Skeletal muscle satellite cell (primary cell): ENCODE measurements at regions not wholly inside any gene's neighbourhood (a gene's known extent, or its start where the extent isn't known, plus 50 kb on each side); places are given as distances from the start of the nearest gene placed in this dataset.

Source experiments
- H3K27me3 ChIP-seq: 2 replicates; pipeline ENCODE4 v1.7.0; 2013; ENCODE audit warnings: low read length; ENCODE audit not compliant: control insufficient read depth, insufficient read depth
- H3K36me3 ChIP-seq: 2 replicates; pipeline ENCODE4 v1.7.0; 2013; ENCODE audit warnings: mild to moderate bottlenecking, control low read depth, low read length; ENCODE audit not compliant: insufficient read depth
- H3K4me1 ChIP-seq: 2 replicates; pipeline ENCODE4 v1.7.0; 2013; ENCODE audit warnings: low read length; ENCODE audit not compliant: control insufficient read depth, insufficient read depth
- H3K4me2 ChIP-seq: 2 replicates; pipeline ENCODE4 v1.7.0; 2013; ENCODE audit warnings: mild to moderate bottlenecking, low read length
- H3K4me3 ChIP-seq: 2 replicates; pipeline ENCODE4 v1.7.0; 2013; ENCODE audit warnings: low read length
- H3K9ac ChIP-seq: 2 replicates; pipeline ENCODE4 v1.7.0; 2013; ENCODE audit warnings: mild to moderate bottlenecking, low read depth, low read length, moderate library complexity
- H3K9me3 ChIP-seq: replicated peaks from 2 replicates; pipeline ENCODE4 v1.7.0; 2013; ENCODE audit warnings: mild to moderate bottlenecking, control low read depth, low read length

DNA sequence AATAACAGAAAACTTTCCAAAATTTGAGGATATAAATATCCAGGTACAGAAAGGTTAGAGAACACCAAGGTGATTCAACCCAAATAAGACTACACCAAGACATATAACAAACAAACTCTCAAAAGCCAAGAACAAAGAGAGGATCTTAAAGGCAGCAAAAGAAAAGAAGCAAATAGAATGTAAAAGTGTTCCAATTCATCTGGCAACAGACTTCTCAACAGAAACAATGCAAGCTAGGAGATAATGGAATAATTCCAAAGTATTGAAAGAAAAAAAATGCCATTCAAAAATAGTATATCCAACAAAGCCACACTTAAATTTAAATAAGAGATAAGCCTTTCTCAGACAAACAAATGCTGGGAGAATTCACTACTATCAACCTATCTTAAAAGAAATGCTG is 153.0 kb upstream of the FAT3 start:
- Histone ChIP-seq H3K4me3 (no peak overlapping the region), H3K4me2 (no peak overlapping the region), H3K27me3 (no peaks in the 10 kb centered on the region), H3K4me1 (no peaks in the 10 kb centered on the region), H3K36me3 (no peaks in the 10 kb centered on the region), H3K9ac (no peak overlapping the region), H3K9me3 (no peaks in the 10 kb centered on the region)

DNA sequence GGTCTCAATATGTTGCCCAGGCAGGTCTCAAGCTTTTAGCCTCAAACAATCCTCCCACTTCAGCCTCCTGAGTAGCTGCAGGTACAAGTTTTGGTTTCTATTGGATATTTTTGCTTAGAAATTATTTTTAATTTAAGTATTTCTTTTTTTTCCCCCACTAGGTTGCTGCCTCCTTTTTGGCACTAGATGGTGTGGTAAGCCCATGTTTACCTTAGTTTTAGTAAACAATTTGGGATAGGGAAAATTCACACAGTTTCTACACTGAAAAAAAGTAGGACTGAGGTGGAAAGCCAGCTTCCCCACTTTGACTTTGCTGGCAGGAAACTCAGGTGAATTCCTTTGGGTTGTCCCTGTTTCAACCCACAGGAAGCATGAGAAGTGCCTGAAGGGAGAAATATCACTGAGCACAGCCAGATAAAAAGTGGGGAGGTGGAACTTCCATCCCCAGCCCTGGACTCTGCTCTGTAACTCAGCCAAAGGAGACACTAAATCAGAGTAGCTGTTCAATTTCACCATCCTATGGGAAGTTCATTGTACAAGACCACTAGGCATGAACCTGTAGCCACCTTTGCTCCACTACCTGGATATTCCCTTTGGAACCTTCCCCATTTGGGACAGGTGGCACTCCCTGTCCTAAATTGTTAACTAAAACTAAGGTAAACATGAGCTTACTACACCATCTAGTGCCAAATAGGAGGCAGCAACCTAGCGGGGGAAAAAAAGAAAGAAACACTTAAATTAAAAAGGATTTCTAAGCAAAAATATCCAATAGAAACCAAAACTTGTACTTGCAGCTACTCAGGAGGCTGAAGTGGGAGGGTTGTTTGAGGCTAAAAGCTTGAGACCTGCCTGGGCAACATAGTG is 154.4 kb upstream of the FAT3 start:
- no peaks in the 10 kb centered on the region for H3K4me1 ChIP-seq
- H3K9ac ChIP-seq = no peak overlapping the region
- H3K36me3 ChIP-seq = no peaks in the 10 kb centered on the region
- no peak overlapping the region for H3K4me3 ChIP-seq
- no peaks in the 10 kb centered on the region for H3K9me3 ChIP-seq
- H3K4me2 ChIP-seq = no peak overlapping the region
- no peaks in the 10 kb centered on the region for H3K27me3 ChIP-seq

- H3K9ac ChIP-seq = no peak overlapping the region
- no peak overlapping the region for H3K4me2 ChIP-seq
- no peaks in the 10 kb centered on the region for H3K4me1 ChIP-seq
- no peaks in the 10 kb centered on the region for H3K36me3 ChIP-seq
- no peaks in the 10 kb centered on the region for H3K9me3 ChIP-seq
- H3K4me3 ChIP-seq = no peak overlapping the region
- H3K27me3 ChIP-seq = no peaks in the 10 kb centered on the region
Observed at GRCh38 chr11:92067016-92067415, 157.6 kb upstream of the FAT3 start.

GRCh38 chr11:92061456-92062062 is 163.1 kb upstream of the FAT3 start:
- H3K4me1 ChIP-seq = no peaks in the 10 kb centered on the region
- H3K4me3 ChIP-seq = no peak overlapping the region
- H3K36me3 ChIP-seq = no peaks in the 10 kb centered on the region
- no peak overlapping the region for H3K4me2 ChIP-seq
- no peaks in the 10 kb centered on the region for H3K9me3 ChIP-seq
- H3K9ac ChIP-seq = no peak overlapping the region
- no peaks in the 10 kb centered on the region for H3K27me3 ChIP-seq

GRCh38 chr11:92057849-92058442 is 166.7 kb upstream of the FAT3 start:
- Histone ChIP-seq H3K4me3 (no peak overlapping the region), H3K27me3 (no peaks in the 10 kb centered on the region), H3K4me2 (no peak overlapping the region), H3K9me3 (no peaks in the 10 kb centered on the region), H3K4me1 (no peaks in the 10 kb centered on the region), H3K9ac (no peak overlapping the region), H3K36me3 (no peaks in the 10 kb centered on the region)

- H3K9ac ChIP-seq = no peak overlapping the region
- H3K36me3 ChIP-seq = no peaks in the 10 kb centered on the region
- no peaks in the 10 kb centered on the region for H3K4me1 ChIP-seq
- H3K27me3 ChIP-seq = no peaks in the 10 kb centered on the region
- H3K4me2 ChIP-seq = no peak overlapping the region
- no peaks in the 10 kb centered on the region for H3K9me3 ChIP-seq
- no peak overlapping the region for H3K4me3 ChIP-seq
Observed at GRCh38 chr11:92053216-92053615, 171.4 kb upstream of the FAT3 start.

GRCh38 chr11:92050305-92050704 is 174.3 kb upstream of the FAT3 start:
- Histone ChIP-seq H3K4me1 (no peaks in the 10 kb centered on the region), H3K36me3 (no peaks in the 10 kb centered on the region), H3K4me2 (no peak overlapping the region), H3K4me3 (no peak overlapping the region), H3K9ac (no peak overlapping the region), H3K27me3 (no peaks in the 10 kb centered on the region), H3K9me3 (no peaks in the 10 kb centered on the region)

- no peak overlapping the region for H3K4me2 ChIP-seq
- H3K9ac ChIP-seq = no peak overlapping the region
- no peaks in the 10 kb centered on the region for H3K4me1 ChIP-seq
- no peaks in the 10 kb centered on the region for H3K9me3 ChIP-seq
- no peaks in the 10 kb centered on the region for H3K36me3 ChIP-seq
- H3K4me3 ChIP-seq = no peak overlapping the region
- no peaks in the 10 kb centered on the region for H3K27me3 ChIP-seq
Observed at GRCh38 chr11:92048415-92048814, 176.2 kb upstream of the FAT3 start.

- no peaks in the 10 kb centered on the region for H3K27me3 ChIP-seq
Observed at GRCh38 chr11:92046103-92046502, 178.5 kb upstream of the FAT3 start.

GRCh38 chr11:92045301-92045700 is 179.3 kb upstream of the FAT3 start:
- no peaks in the 10 kb centered on the region for H3K27me3 ChIP-seq
- no peaks in the 10 kb centered on the region for H3K4me1 ChIP-seq
- H3K9me3 ChIP-seq = no peaks in the 10 kb centered on the region
- H3K9ac ChIP-seq = no peak overlapping the region
- H3K36me3 ChIP-seq = no peaks in the 10 kb centered on the region
- no peak overlapping the region for H3K4me3 ChIP-seq
- H3K4me2 ChIP-seq = no peak overlapping the region

More at GRCh38 chr11:92046103-92046502, 178.5 kb upstream of the FAT3 start:
- no peaks in the 10 kb centered on the region for H3K36me3 ChIP-seq
- H3K4me1 ChIP-seq = no peaks in the 10 kb centered on the region
- no peak overlapping the region for H3K4me3 ChIP-seq
- no peaks in the 10 kb centered on the region for H3K9me3 ChIP-seq
- H3K4me2 ChIP-seq = no peak overlapping the region
- no peak overlapping the region for H3K9ac ChIP-seq

- H3K9ac ChIP-seq = no peak overlapping the region
- no peaks in the 10 kb centered on the region for H3K27me3 ChIP-seq
- no peak overlapping the region for H3K4me3 ChIP-seq
- H3K9me3 ChIP-seq = no peaks in the 10 kb centered on the region
- H3K36me3 ChIP-seq = no peaks in the 10 kb centered on the region
- H3K4me2 ChIP-seq = no peak overlapping the region
- H3K4me1 ChIP-seq = no peaks in the 10 kb centered on the region
Observed at GRCh38 chr11:92035488-92035887, 189.1 kb upstream of the FAT3 start.
